ENCODE measurements at regions not wholly inside any gene's neighbourhood (a gene's known extent, or its start where the extent isn't known, plus 50 kb on each side); places are given as distances from the start of the nearest gene placed in this dataset.

DNA sequence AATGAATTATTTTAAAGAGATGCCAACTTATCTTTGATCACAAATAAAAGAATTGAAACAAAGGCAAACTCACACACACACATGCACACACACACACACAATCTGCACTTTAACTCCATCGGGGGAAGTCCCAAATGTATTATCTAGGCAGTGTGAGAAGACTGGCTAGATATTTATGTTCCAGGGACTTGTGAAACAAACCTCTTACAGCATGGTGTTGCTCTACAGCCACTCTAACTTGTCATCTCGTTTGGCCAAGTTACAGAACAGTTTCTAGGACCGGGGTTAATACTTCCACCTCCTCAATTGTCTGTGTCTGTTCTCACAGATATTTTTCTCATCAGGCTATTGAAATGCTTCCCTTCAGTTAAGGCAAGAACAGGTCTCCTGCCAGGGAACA, 855.0 kb downstream of the EPHA7 start:
- intact Hi-C loops (cut with micrococcal nuclease; ENCODE audit: unreplicated experiment), result no loop called here
- H3K27me3 Mint-ChIP-seq (ENCODE audit: insufficient read depth, unreplicated experiment), result no peaks in the 10 kb centered on the region
- CTCF ChIA-PET, result no interaction called here

DNA sequence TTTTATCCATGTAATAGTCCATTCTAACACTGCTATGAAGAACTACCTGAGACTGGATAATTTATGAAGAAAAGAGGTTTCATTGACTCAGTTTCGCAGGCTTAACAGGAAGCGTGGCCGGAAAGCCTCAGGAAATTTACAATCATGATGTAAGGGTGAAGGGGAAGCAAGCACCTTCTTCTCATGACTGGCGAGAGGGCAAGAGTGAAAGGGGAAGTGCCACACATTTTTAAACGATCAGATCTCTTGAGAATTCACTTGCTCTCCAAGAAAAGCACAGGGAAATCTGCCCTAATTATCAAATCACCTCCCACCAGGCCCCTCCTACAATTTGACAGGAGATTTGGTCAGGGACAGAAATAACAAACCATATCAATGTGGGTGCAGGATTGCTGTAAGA, 859.7 kb downstream of the EPHA7 start:
- no peaks in the 10 kb centered on the region for H3K36me3 Mint-ChIP-seq (ENCODE audit: insufficient read depth, unreplicated experiment)
- no peaks in the 10 kb centered on the region for H3K4me1 ChIP-seq
- BruUV-seq (replicated peaks), result no TSS peak
- H3K9me3 Mint-ChIP-seq (ENCODE audit: unreplicated experiment), result no peaks in the 10 kb centered on the region
- H3K9me3 ChIP-seq, result no peaks in the 10 kb centered on the region
- H3K4me3 ChIP-seq (ENCODE audit: low read depth, low read length), result no peak overlapping the region
- TF ChIP-seq, protein P1, sequence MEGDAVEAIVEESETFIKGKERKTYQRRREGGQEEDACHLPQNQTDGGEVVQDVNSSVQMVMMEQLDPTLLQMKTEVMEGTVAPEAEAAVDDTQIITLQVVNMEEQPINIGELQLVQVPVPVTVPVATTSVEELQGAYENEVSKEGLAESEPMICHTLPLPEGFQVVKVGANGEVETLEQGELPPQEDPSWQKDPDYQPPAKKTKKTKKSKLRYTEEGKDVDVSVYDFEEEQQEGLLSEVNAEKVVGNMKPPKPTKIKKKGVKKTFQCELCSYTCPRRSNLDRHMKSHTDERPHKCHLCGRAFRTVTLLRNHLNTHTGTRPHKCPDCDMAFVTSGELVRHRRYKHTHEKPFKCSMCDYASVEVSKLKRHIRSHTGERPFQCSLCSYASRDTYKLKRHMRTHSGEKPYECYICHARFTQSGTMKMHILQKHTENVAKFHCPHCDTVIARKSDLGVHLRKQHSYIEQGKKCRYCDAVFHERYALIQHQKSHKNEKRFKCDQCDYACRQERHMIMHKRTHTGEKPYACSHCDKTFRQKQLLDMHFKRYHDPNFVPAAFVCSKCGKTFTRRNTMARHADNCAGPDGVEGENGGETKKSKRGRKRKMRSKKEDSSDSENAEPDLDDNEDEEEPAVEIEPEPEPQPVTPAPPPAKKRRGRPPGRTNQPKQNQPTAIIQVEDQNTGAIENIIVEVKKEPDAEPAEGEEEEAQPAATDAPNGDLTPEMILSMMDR (IDR thresholded peaks at IDR 0.05; ENCODE audit: insufficient read depth in 1 of 2, low read depth in 1 of 2, low read length in 1 of 2, severe bottlenecking in 1 of 2, unreplicated experiment in 1 of 2), result no peak
- intact Hi-C loops (cut with micrococcal nuclease; ENCODE audit: unreplicated experiment), result no loop called here
- H3K4me1 Mint-ChIP-seq (ENCODE audit: low read depth, unreplicated experiment), result no peaks in the 10 kb centered on the region
- no peaks in the 10 kb centered on the region for H3K27me3 Mint-ChIP-seq (ENCODE audit: insufficient read depth, unreplicated experiment)
- DNase-seq, result no peak
- H3K36me3 ChIP-seq (ENCODE audit: control insufficient read depth, insufficient read depth, low read length), result no peaks in the 10 kb centered on the region
- ChIA-PET CTCF (no interaction called here), POLR2A (no interaction called here)
- H3K4me3 Mint-ChIP-seq (ENCODE audit: unreplicated experiment), result no peak overlapping the region
- H3K27me3 ChIP-seq (replicated peaks; ENCODE audit: control insufficient read depth, insufficient read depth, low read length), result no peaks in the 10 kb centered on the region
- H3K27ac Mint-ChIP-seq (ENCODE audit: unreplicated experiment), result no peak overlapping the region

More for the DNA sequence above, 855.0 kb downstream of the EPHA7 start:
- Histone ChIP-seq H3K27me3 (replicated peaks; ENCODE audit: control insufficient read depth, insufficient read depth, low read length) (no peaks in the 10 kb centered on the region), H3K4me1 (no peaks in the 10 kb centered on the region), H3K9me3 (no peaks in the 10 kb centered on the region), H3K4me3 (ENCODE audit: low read depth, low read length) (no peak overlapping the region), H3K36me3 (ENCODE audit: control insufficient read depth, insufficient read depth, low read length) (no peaks in the 10 kb centered on the region)
- no peak for DNase-seq
- no peaks in the 10 kb centered on the region for H3K9me3 Mint-ChIP-seq (ENCODE audit: unreplicated experiment)
- BruUV-seq (replicated peaks), result no TSS peak
- POLR2A ChIA-PET, result no interaction called here
- no peak overlapping the region for H3K4me3 Mint-ChIP-seq (ENCODE audit: unreplicated experiment)
- no peaks in the 10 kb centered on the region for H3K4me1 Mint-ChIP-seq (ENCODE audit: low read depth, unreplicated experiment)
- H3K27ac Mint-ChIP-seq (ENCODE audit: unreplicated experiment), result no peak overlapping the region
- TF ChIP-seq, protein P1 (IDR thresholded peaks at IDR 0.05; ENCODE audit: insufficient read depth in 1 of 2, low read depth in 1 of 2, low read length in 1 of 2, severe bottlenecking in 1 of 2, unreplicated experiment in 1 of 2), result no peak
- no peaks in the 10 kb centered on the region for H3K36me3 Mint-ChIP-seq (ENCODE audit: insufficient read depth, unreplicated experiment)

DNA sequence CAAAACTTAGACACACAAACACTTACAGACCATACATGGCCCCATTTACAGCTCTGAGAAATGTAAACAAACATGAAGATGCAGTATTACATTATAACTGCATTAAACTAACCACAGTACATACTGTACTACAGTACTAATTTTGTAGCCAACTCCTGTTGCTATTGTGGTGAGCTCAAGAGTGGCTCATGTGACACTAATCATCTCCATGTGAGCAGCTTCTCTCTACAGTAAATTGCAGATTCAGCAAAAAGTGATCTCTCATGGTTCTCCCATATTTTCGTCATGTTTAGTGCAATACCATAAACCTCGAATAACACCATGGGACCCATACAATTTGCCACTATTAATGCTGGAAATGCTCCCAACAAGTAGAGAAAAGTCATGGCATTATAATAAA, 860.4 kb downstream of the EPHA7 start:
- Histone ChIP-seq H3K36me3 (ENCODE audit: control insufficient read depth, insufficient read depth, low read length) (no peaks in the 10 kb centered on the region), H3K4me3 (ENCODE audit: low read depth, low read length) (no peak overlapping the region), H3K27me3 (replicated peaks; ENCODE audit: control insufficient read depth, insufficient read depth, low read length) (no peaks in the 10 kb centered on the region), H3K4me1 (no peaks in the 10 kb centered on the region), H3K9me3 (no peaks in the 10 kb centered on the region)
- ChIA-PET POLR2A (no interaction called here), CTCF (no interaction called here)
- no TSS peak for BruUV-seq (replicated peaks)
- intact Hi-C loops (cut with micrococcal nuclease; ENCODE audit: unreplicated experiment), result no loop called here
- H3K4me3 Mint-ChIP-seq (ENCODE audit: unreplicated experiment), result no peak overlapping the region
- no peaks in the 10 kb centered on the region for H3K27me3 Mint-ChIP-seq (ENCODE audit: insufficient read depth, unreplicated experiment)
- no peaks in the 10 kb centered on the region for H3K9me3 Mint-ChIP-seq (ENCODE audit: unreplicated experiment)
- DNase-seq, result no peak
- no peaks in the 10 kb centered on the region for H3K4me1 Mint-ChIP-seq (ENCODE audit: low read depth, unreplicated experiment)
- no peaks in the 10 kb centered on the region for H3K36me3 Mint-ChIP-seq (ENCODE audit: insufficient read depth, unreplicated experiment)
- H3K27ac Mint-ChIP-seq (ENCODE audit: unreplicated experiment), result no peak overlapping the region
- TF ChIP-seq, protein P1 (IDR thresholded peaks at IDR 0.05; ENCODE audit: insufficient read depth in 1 of 2, low read depth in 1 of 2, low read length in 1 of 2, severe bottlenecking in 1 of 2, unreplicated experiment in 1 of 2), result no peak

Measured in Caco-2 (cell line).